Chondrocyte (in vitro differentiated cells): ENCODE measurements at regions not wholly inside any gene's neighbourhood (a gene's known extent, or its start where the extent isn't known, plus 50 kb on each side); places are given as distances from the start of the nearest gene placed in this dataset.

ENCODE experiments used
- DNase-seq: peaks from one replicate; pipeline ENCODE4 v3.0.0; 2021; ENCODE audit warnings: mixed read lengths, low spot score
- H3K27ac Mint-ChIP-seq: one replicate; pipeline ENCODE4 v1.8.0; 2021; ENCODE audit warnings: mild to moderate bottlenecking, moderate library complexity, mixed read lengths; ENCODE audit not compliant: unreplicated experiment
- H3K27me3 Mint-ChIP-seq: 2 replicates; pipeline ENCODE4 v1.8.0; 2021; ENCODE audit warnings: low read depth, mixed read lengths
- H3K36me3 Mint-ChIP-seq: 2 replicates; pipeline ENCODE4 v1.8.0; 2021; ENCODE audit warnings: low read depth, mixed read lengths
- H3K4me1 Mint-ChIP-seq: 2 replicates; pipeline ENCODE4 v1.8.0; 2021; ENCODE audit warnings: low read depth, mild to moderate bottlenecking, mixed read lengths
- H3K4me3 Mint-ChIP-seq: one replicate; pipeline ENCODE4 v1.8.0; 2021; ENCODE audit warnings: mild to moderate bottlenecking, moderate library complexity, mixed read lengths; ENCODE audit not compliant: unreplicated experiment
- H3K9me3 Mint-ChIP-seq: 2 replicates; pipeline ENCODE4 v1.8.0; 2021; ENCODE audit warnings: low read depth, mixed read lengths
- CTCF ChIP-seq: fragments of 200-600 bp; sonication (generic); IDR thresholded peaks from 2 replicates; pipeline ENCODE4 v1.5.0; 2021; ENCODE audit warnings: antibody characterized with exemption, mild to moderate bottlenecking, moderate library complexity

GRCh38 chr9:88741335-88741734 lies 206.4 kb downstream of the NXNL2 start:
- H3K27me3 Mint-ChIP-seq: peaks cover 10% of the 10 kb centered on the region
- H3K4me1 Mint-ChIP-seq: peaks cover 24% of the 10 kb centered on the region
- H3K27ac Mint-ChIP-seq: no peak overlapping the region
- TF ChIP-seq CTCF: peak; percentile 63
- peaks cover 7% of the 10 kb centered on the region for H3K9me3 Mint-ChIP-seq
- no peak overlapping the region for H3K4me3 Mint-ChIP-seq
- DNase-seq: no peak
- H3K36me3 Mint-ChIP-seq: no peaks in the 10 kb centered on the region

- TF ChIP-seq CTCF: no peak
- no peak overlapping the region for H3K27ac Mint-ChIP-seq
- no peak for DNase-seq
Measured at GRCh38 chr9:88742483-88742882, 207.5 kb downstream of the NXNL2 start.

GRCh38 chr9:88742905-88743304 lies 207.9 kb downstream of the NXNL2 start:
- peaks cover 40% of the 10 kb centered on the region for H3K4me1 Mint-ChIP-seq
- peaks cover 7% of the 10 kb centered on the region for H3K9me3 Mint-ChIP-seq
- no peak overlapping the region for H3K27ac Mint-ChIP-seq
- no peak for DNase-seq
- H3K4me3 Mint-ChIP-seq: no peak overlapping the region
- H3K27me3 Mint-ChIP-seq: peaks cover 6% of the 10 kb centered on the region
- TF ChIP-seq CTCF: no peak
- no peaks in the 10 kb centered on the region for H3K36me3 Mint-ChIP-seq

More at GRCh38 chr9:88742483-88742882, 207.5 kb downstream of the NXNL2 start:
- Mint-ChIP-seq H3K4me3 (no peak overlapping the region), H3K4me1 (peaks cover 35% of the 10 kb centered on the region), H3K9me3 (peaks cover 7% of the 10 kb centered on the region), H3K27me3 (peaks cover 10% of the 10 kb centered on the region), H3K36me3 (no peaks in the 10 kb centered on the region)

GRCh38 chr9:88745276-88746001 lies 210.5 kb downstream of the NXNL2 start:
- no peak for DNase-seq
- no peaks in the 10 kb centered on the region for H3K36me3 Mint-ChIP-seq
- no peak for TF ChIP-seq CTCF
- H3K27me3 Mint-ChIP-seq: no peaks in the 10 kb centered on the region
- H3K27ac Mint-ChIP-seq: no peak overlapping the region
- H3K4me3 Mint-ChIP-seq: no peak overlapping the region
- H3K4me1 Mint-ChIP-seq: peaks cover 58% of the 10 kb centered on the region
- H3K9me3 Mint-ChIP-seq: peaks cover 7% of the 10 kb centered on the region

- Mint-ChIP-seq H3K4me1 (peaks cover 58% of the 10 kb centered on the region), H3K9me3 (peaks cover 6% of the 10 kb centered on the region), H3K27ac (peak overlapping the region; percentile 92), H3K36me3 (no peaks in the 10 kb centered on the region), H3K4me3 (peak overlapping the region; percentile 17), H3K27me3 (no peaks in the 10 kb centered on the region)
- TF ChIP-seq CTCF: no peak
- DNase-seq: no peak
Measured at GRCh38 chr9:88746029-88746742, 211.2 kb downstream of the NXNL2 start.
